Renal cortical epithelial cell (primary cell): ENCODE measurements at regions not wholly inside any gene's neighbourhood (a gene's known extent, or its start where the extent isn't known, plus 50 kb on each side); places are given as distances from the start of the nearest gene placed in this dataset.

Experiments
- DNase-seq: peaks from one replicate; pipeline ENCODE4 v3.0.0-alpha.2; 2011; ENCODE audit warnings: low read depth

- no peak for DNase-seq
Observed at GRCh38 chr10:43874984-43875383, 226.3 kb upstream of the ZNF32 start.

GRCh38 chr10:43873717-43874116 is 225.0 kb upstream of the ZNF32 start:
- DNase-seq = no peak

GRCh38 chr10:43872644-43873043 is 224.0 kb upstream of the ZNF32 start:
- DNase-seq = no peak

GRCh38 chr10:43871545-43871944 is 222.9 kb upstream of the ZNF32 start:
- no peak for DNase-seq

- DNase-seq = no peak
Observed at GRCh38 chr10:43870968-43871439, 222.3 kb upstream of the ZNF32 start.

GRCh38 chr10:43869669-43870322 is 221.1 kb upstream of the ZNF32 start:
- no peak for DNase-seq

GRCh38 chr10:43868952-43869351 is 220.3 kb upstream of the ZNF32 start:
- DNase-seq = no peak

- no peak for DNase-seq
Observed at GRCh38 chr10:43867667-43868565, 219.2 kb upstream of the ZNF32 start.

- DNase-seq = no peak
Observed at GRCh38 chr10:43867113-43867512, 218.4 kb upstream of the ZNF32 start.

GRCh38 chr10:43866712-43867111 is 218.0 kb upstream of the ZNF32 start:
- DNase-seq = no peak

GRCh38 chr10:43865265-43866135 is 216.8 kb upstream of the ZNF32 start:
- no peak for DNase-seq

GRCh38 chr10:43864656-43865055 is 216.0 kb upstream of the ZNF32 start:
- DNase-seq = no peak

- DNase-seq = peak; percentile 39
Observed at GRCh38 chr10:43863859-43864591, 215.3 kb upstream of the ZNF32 start.

GRCh38 chr10:43863270-43863669 is 214.6 kb upstream of the ZNF32 start:
- no peak for DNase-seq

GRCh38 chr10:43862756-43863155 is 214.1 kb upstream of the ZNF32 start:
- no peak for DNase-seq

GRCh38 chr10:43861966-43862751 is 213.5 kb upstream of the ZNF32 start:
- DNase-seq = peak; percentile 65

- no peak for DNase-seq
Observed at GRCh38 chr10:43859016-43859525, 210.4 kb upstream of the ZNF32 start.

GRCh38 chr10:43857931-43858315 is 209.2 kb upstream of the ZNF32 start:
- DNase-seq = no peak

- DNase-seq = no peak
Observed at GRCh38 chr10:43857206-43857930, 208.7 kb upstream of the ZNF32 start.

- no peak for DNase-seq
Observed at GRCh38 chr10:43856299-43856698, 207.6 kb upstream of the ZNF32 start.
